ENCODE measurements at regions not wholly inside any gene's neighbourhood (a gene's known extent, or its start where the extent isn't known, plus 50 kb on each side); places are given as distances from the start of the nearest gene placed in this dataset.

GRCh38 chr12:126219139-126219538 lies 1153.9 kb downstream of the AACS start:
- H3K4me3 Mint-ChIP-seq: no peak overlapping the region
- H3K9me3 Mint-ChIP-seq: peaks cover 0 to 7% (median 2%) of the 10 kb centered on the region in 3 donors
- no peaks in the 10 kb centered on the region for H3K36me3 Mint-ChIP-seq
- no peaks in the 10 kb centered on the region for H3K27me3 Mint-ChIP-seq
- H3K27ac Mint-ChIP-seq: no peak overlapping the region
- no peaks in the 10 kb centered on the region for H3K4me1 Mint-ChIP-seq

GRCh38 chr12:126219654-126220279 lies 1154.5 kb downstream of the AACS start:
- no peaks in the 10 kb centered on the region for H3K4me1 Mint-ChIP-seq
- no peak overlapping the region for H3K4me3 Mint-ChIP-seq
- no peaks in the 10 kb centered on the region for H3K36me3 Mint-ChIP-seq
- no peaks in the 10 kb centered on the region for H3K27me3 Mint-ChIP-seq
- peaks cover 0 to 7% (median 4%) of the 10 kb centered on the region in 3 donors for H3K9me3 Mint-ChIP-seq
- H3K27ac Mint-ChIP-seq: no peak overlapping the region

- peaks cover 3 to 20% (median 4%) of the 10 kb centered on the region in 3 donors for H3K9me3 Mint-ChIP-seq
- no peaks in the 10 kb centered on the region for H3K4me1 Mint-ChIP-seq
- no peaks in the 10 kb centered on the region for H3K36me3 Mint-ChIP-seq
- H3K4me3 Mint-ChIP-seq: no peak overlapping the region
- no peak overlapping the region for H3K27ac Mint-ChIP-seq
- H3K27me3 Mint-ChIP-seq: no peaks in the 10 kb centered on the region
Observed at GRCh38 chr12:126224032-126224431, 1158.8 kb downstream of the AACS start.

- Mint-ChIP-seq H3K27me3 (no peaks in the 10 kb centered on the region), H3K36me3 (no peaks in the 10 kb centered on the region), H3K9me3 (peaks cover 4 to 14% (median 5%) of the 10 kb centered on the region in 3 donors), H3K27ac (no peak overlapping the region), H3K4me3 (no peak overlapping the region), H3K4me1 (no peaks in the 10 kb centered on the region)
Observed at GRCh38 chr12:126228936-126229335, 1163.7 kb downstream of the AACS start.

GRCh38 chr12:126232711-126233110 lies 1167.5 kb downstream of the AACS start:
- Mint-ChIP-seq H3K4me3 (no peak overlapping the region), H3K4me1 (no peaks in the 10 kb centered on the region), H3K27ac (no peak overlapping the region), H3K9me3 (peaks cover 4 to 14% (median 6%) of the 10 kb centered on the region in 3 donors), H3K36me3 (no peaks in the 10 kb centered on the region), H3K27me3 (no peaks in the 10 kb centered on the region)

GRCh38 chr12:126233625-126234024 lies 1168.4 kb downstream of the AACS start:
- no peaks in the 10 kb centered on the region for H3K27me3 Mint-ChIP-seq
- H3K27ac Mint-ChIP-seq: no peak overlapping the region
- H3K4me1 Mint-ChIP-seq: no peaks in the 10 kb centered on the region
- H3K9me3 Mint-ChIP-seq: peaks cover 4 to 13% (median 6%) of the 10 kb centered on the region in 3 donors
- H3K36me3 Mint-ChIP-seq: no peaks in the 10 kb centered on the region
- no peak overlapping the region for H3K4me3 Mint-ChIP-seq

GRCh38 chr12:126243814-126244440 lies 1178.7 kb downstream of the AACS start:
- Mint-ChIP-seq H3K36me3 (no peaks in the 10 kb centered on the region), H3K4me3 (no peak overlapping the region), H3K4me1 (no peaks in the 10 kb centered on the region), H3K27me3 (no peaks in the 10 kb centered on the region), H3K9me3 (no peaks in the 10 kb centered on the region), H3K27ac (no peak overlapping the region)

- Mint-ChIP-seq H3K4me3 (no peak overlapping the region), H3K27me3 (peaks cover 2% of the 10 kb centered on the region), H3K9me3 (peaks cover 0 to 3% (median 2%) of the 10 kb centered on the region in 3 donors), H3K4me1 (no peaks in the 10 kb centered on the region), H3K36me3 (no peaks in the 10 kb centered on the region), H3K27ac (no peak overlapping the region)
Observed at GRCh38 chr12:126247936-126248335, 1182.7 kb downstream of the AACS start.

GRCh38 chr12:126248871-126249403 lies 1183.7 kb downstream of the AACS start:
- Mint-ChIP-seq H3K4me3 (no peak overlapping the region), H3K36me3 (no peaks in the 10 kb centered on the region), H3K27ac (no peak overlapping the region)

GRCh38 chr12:126258190-126258589 lies 1193.0 kb downstream of the AACS start:
- Mint-ChIP-seq H3K27me3 (no peaks in the 10 kb centered on the region), H3K4me1 (no peaks in the 10 kb centered on the region), H3K36me3 (no peaks in the 10 kb centered on the region), H3K4me3 (no peak overlapping the region), H3K27ac (no peak overlapping the region), H3K9me3 (peaks cover 0 to 7% (median 2%) of the 10 kb centered on the region in 3 donors)

More at GRCh38 chr12:126248871-126249403, 1183.7 kb downstream of the AACS start:
- Mint-ChIP-seq H3K27me3 (peaks cover 2% of the 10 kb centered on the region), H3K4me1 (no peaks in the 10 kb centered on the region), H3K9me3 (peaks cover 0 to 3% (median 2%) of the 10 kb centered on the region in 3 donors)

GRCh38 chr12:126262829-126263228 lies 1197.6 kb downstream of the AACS start:
- Mint-ChIP-seq H3K4me3 (peak overlapping the region in 1 of 4 donors; percentile 10), H3K4me1 (peaks cover 0 to 2% (median 0%) of the 10 kb centered on the region in 3 donors), H3K27ac (no peak overlapping the region), H3K27me3 (no peaks in the 10 kb centered on the region), H3K36me3 (no peaks in the 10 kb centered on the region), H3K9me3 (peaks cover 0 to 5% (median 4%) of the 10 kb centered on the region in 3 donors)

- Mint-ChIP-seq H3K27me3 (no peaks in the 10 kb centered on the region), H3K36me3 (no peaks in the 10 kb centered on the region), H3K4me3 (no peak overlapping the region), H3K9me3 (peaks cover 0 to 16% (median 8%) of the 10 kb centered on the region in 3 donors), H3K27ac (no peak overlapping the region), H3K4me1 (peaks cover 0 to 2% (median 0%) of the 10 kb centered on the region in 3 donors)
Observed at GRCh38 chr12:126268222-126268621, 1203.0 kb downstream of the AACS start.

- peaks cover 0 to 21% (median 10%) of the 10 kb centered on the region in 3 donors for H3K9me3 Mint-ChIP-seq
- H3K27ac Mint-ChIP-seq: no peak overlapping the region
- no peaks in the 10 kb centered on the region for H3K27me3 Mint-ChIP-seq
- peaks cover 0 to 2% (median 0%) of the 10 kb centered on the region in 3 donors for H3K4me1 Mint-ChIP-seq
- no peak overlapping the region for H3K4me3 Mint-ChIP-seq
- H3K36me3 Mint-ChIP-seq: no peaks in the 10 kb centered on the region
Observed at GRCh38 chr12:126271159-126271558, 1205.9 kb downstream of the AACS start.

GRCh38 chr12:126282691-126283090 lies 1217.5 kb downstream of the AACS start:
- Mint-ChIP-seq H3K27ac (no peak overlapping the region), H3K4me3 (no peak overlapping the region), H3K27me3 (no peaks in the 10 kb centered on the region), H3K4me1 (no peaks in the 10 kb centered on the region), H3K36me3 (no peaks in the 10 kb centered on the region), H3K9me3 (peaks cover 4 to 8% (median 5%) of the 10 kb centered on the region in 3 donors)

- H3K9me3 Mint-ChIP-seq: peaks cover 4 to 11% (median 9%) of the 10 kb centered on the region in 3 donors
- H3K4me3 Mint-ChIP-seq: no peak overlapping the region
- no peaks in the 10 kb centered on the region for H3K4me1 Mint-ChIP-seq
- no peak overlapping the region for H3K27ac Mint-ChIP-seq
- no peaks in the 10 kb centered on the region for H3K36me3 Mint-ChIP-seq
- no peaks in the 10 kb centered on the region for H3K27me3 Mint-ChIP-seq
Observed at GRCh38 chr12:126286203-126286602, 1221.0 kb downstream of the AACS start.

Data from IgD-negative memory B cell (primary cell).